GM12878 (cell line): ENCODE measurements at regions not wholly inside any gene's neighbourhood (a gene's known extent, or its start where the extent isn't known, plus 50 kb on each side); places are given as distances from the start of the nearest gene placed in this dataset.

Source experiments
- ATAC-seq: fragments of 200-7000 bp; cut with Tn5 transposase; 3 replicates; pipeline ENCODE4 v1.9.1; 2020; ENCODE audit warnings: mild to moderate bottlenecking, moderate library complexity
- BruUV-seq: library from RNA; stranded (reverse); fragments of 400-500 nt; replicated peaks from 2 replicates; lab custom pipeline; 2021; lab: Mats Ljungman, UMichigan
- CTCF ChIA-PET: fragments of 300-600 bp; sonication (Branson Sonifier 250); formaldehyde crosslinking; extraction: SDS; loops from one replicate; lab custom pipeline; 2021; ENCODE audit warnings: inconsistent platforms; lab: Yijun Ruan, JAX
- POLR2A ChIA-PET: fragments of 350-600 bp; formaldehyde crosslinking; extraction: SDS; loops from one replicate; lab custom pipeline; 2021; ENCODE audit warnings: inconsistent platforms; lab: Charles Lee
- RAD21 ChIA-PET: fragments of 300-600 bp; sonication (Branson Sonifier 250); formaldehyde crosslinking; loops from one replicate; lab custom pipeline; 2023; ENCODE audit warnings: antibody characterized with exemption; ENCODE audit not compliant: unreplicated experiment; lab: Charles Lee
- SMC1A ChIA-PET: fragments of 300-600 bp; sonication (Branson Sonifier 250); formaldehyde crosslinking; loops from one replicate; lab custom pipeline; 2023; ENCODE audit not compliant: unreplicated experiment, uncharacterized antibody; lab: Charles Lee
- DNase-seq: peaks from one replicate; pipeline ENCODE4 v3.0.0-alpha.2; 2011; ENCODE audit warnings: low read depth, low spot score
- FAIRE-seq: peaks from 3 replicates; lab custom pipeline; 2011; peaks lifted over from hg19 to GRCh38; lab: Jason Lieb, UNC
- H2AFZ ChIP-seq: 2 replicates; pipeline ENCODE4 v1.6.0; 2011; ENCODE audit warnings: low read depth, low read length, control low read depth; ENCODE audit not compliant: control insufficient read depth
- H3K27ac ChIP-seq: 2 replicates; pipeline ENCODE4 v1.5.1; 2011; ENCODE audit warnings: control low read depth; ENCODE audit not compliant: control insufficient read depth, insufficient read depth
- H3K27me3 ChIP-seq, 2 experiments: replicated peaks in 1 of 2; 2 replicates each; pipeline versions ENCODE4 v1.6.0 to v1.6.1; 2011; ENCODE audit warnings: low read length in 1 of 2; ENCODE audit not compliant: control insufficient read depth in 2 of 2, insufficient read depth in 2 of 2
- H3K36me3 ChIP-seq, 2 experiments: 2 replicates each; pipeline ENCODE4 v1.5.1; 2011; ENCODE audit warnings: low read length in 1 of 2; ENCODE audit not compliant: control insufficient read depth in 2 of 2, insufficient read depth in 2 of 2
- H3K4me1 ChIP-seq: 2 replicates; pipeline ENCODE4 v1.6.1; 2011; ENCODE audit warnings: mild to moderate bottlenecking, low read length, moderate library complexity, mixed read lengths; ENCODE audit not compliant: control insufficient read depth, insufficient read depth
- H3K4me2 ChIP-seq: 2 replicates; pipeline ENCODE4 v1.6.0; 2011; ENCODE audit warnings: control low read depth; ENCODE audit not compliant: control insufficient read depth, insufficient read depth
- H3K4me3 ChIP-seq: fragments of 200-600 bp; sonication (generic); 2 replicates; pipeline ENCODE4 v1.5.1; 2016
- H3K79me2 ChIP-seq: 2 replicates; pipeline ENCODE4 v1.6.0; 2011; ENCODE audit warnings: low read length; ENCODE audit not compliant: control insufficient read depth, insufficient read depth
- H3K9ac ChIP-seq: 2 replicates; pipeline ENCODE4 v1.8.0; 2011; ENCODE audit warnings: low read length, control low read depth, mixed read lengths; ENCODE audit not compliant: control insufficient read depth, insufficient read depth
- H3K9me3 ChIP-seq: replicated peaks from 3 replicates; pipeline ENCODE4 v1.5.1; 2011; ENCODE audit warnings: mild to moderate bottlenecking, low read length; ENCODE audit not compliant: control insufficient read depth, insufficient read depth
- H4K20me1 ChIP-seq: 2 replicates; pipeline ENCODE4 v1.6.0; 2011; ENCODE audit not compliant: control insufficient read depth, insufficient read depth
- BMI1 ChIP-seq: fragments of 450-650 bp; IDR thresholded peaks from 2 replicates; pipeline ENCODE4 v1.6.1; 2016; ENCODE audit warnings: mild to moderate bottlenecking, moderate library complexity, borderline replicate concordance
- FOS ChIP-seq: IDR thresholded peaks from 3 replicates; pipeline ENCODE4 v1.6.1; 2011; ENCODE audit warnings: borderline replicate concordance; ENCODE audit not compliant: insufficient read length; ENCODE audit errors: extremely low read depth
- HDAC2 ChIP-seq: fragments of 200-600 bp; sonication (generic); IDR thresholded peaks from 2 replicates; pipeline ENCODE4 v1.6.1; 2017
- HDAC6 ChIP-seq: fragments of 200-600 bp; sonication (generic); IDR thresholded peaks from one replicate; pipeline ENCODE4 v1.8.0; 2017; ENCODE audit warnings: antibody characterized with exemption; ENCODE audit not compliant: unreplicated experiment
- HDGF ChIP-seq: fragments of 450-650 bp; IDR thresholded peaks from 2 replicates; pipeline ENCODE4 v1.6.1; 2016; ENCODE audit warnings: antibody characterized with exemption
- IKZF1 ChIP-seq: fragments of 450-650 bp; conservative IDR thresholded peaks from 2 replicates; pipeline ENCODE4 v1.6.1; 2017; ENCODE audit warnings: antibody characterized with exemption, mild to moderate bottlenecking
- MEF2A ChIP-seq: IDR thresholded peaks from 2 replicates; pipeline ENCODE4 v1.6.1; 2011; ENCODE audit warnings: low read depth, mild to moderate bottlenecking, low read length, moderate library complexity; ENCODE audit not compliant: insufficient read depth
- MLLT1 ChIP-seq: fragments of 450-650 bp; IDR thresholded peaks from 2 replicates; pipeline ENCODE4 v1.6.1; 2016; ENCODE audit warnings: mild to moderate bottlenecking
- MYC ChIP-seq: IDR thresholded peaks from 2 replicates; pipeline ENCODE4 v1.6.1; 2011; ENCODE audit warnings: mild to moderate bottlenecking, low read length, moderate library complexity, inconsistent platforms; ENCODE audit not compliant: insufficient read depth, insufficient replicate concordance, insufficient read length, severe bottlenecking
- NR2F1 ChIP-seq: fragments of 450-650 bp; conservative IDR thresholded peaks from 2 replicates; pipeline ENCODE4 v1.6.1; 2017; ENCODE audit warnings: mild to moderate bottlenecking
- NRF1 ChIP-seq: conservative IDR thresholded peaks from 2 replicates; pipeline ENCODE4 v1.6.1; 2011; ENCODE audit warnings: mild to moderate bottlenecking, low read depth, low read length, improper control_type of control experiment
- RAD51 ChIP-seq: fragments of 450-650 bp; IDR thresholded peaks from 2 replicates; pipeline ENCODE4 v1.6.1; 2016; ENCODE audit warnings: moderate library complexity, mild to moderate bottlenecking, inconsistent platforms
- SMAD5 ChIP-seq: IDR thresholded peaks from 2 replicates; pipeline ENCODE4 v1.6.1; 2016; ENCODE audit warnings: antibody characterized with exemption, low read depth
- USF2 ChIP-seq: IDR thresholded peaks from 2 replicates; pipeline ENCODE4 v1.6.1; 2011; ENCODE audit warnings: low read depth, low read length, improper control_type of control experiment, borderline replicate concordance
- ZNF622 ChIP-seq: fragments of 450-650 bp; IDR thresholded peaks from 2 replicates; pipeline ENCODE4 v1.6.1; 2017; ENCODE audit warnings: mild to moderate bottlenecking, inconsistent platforms
- WGBS: methylation state at CpG from one replicate; pipeline ENCODE4 v1.1.6; 2016; ENCODE audit warnings: low lambda C conversion rate; ENCODE audit not compliant: insufficient replicate concordance, insufficient coverage; ENCODE audit errors: missing lambda C conversion rate; 5-methylcytosine and 5-hydroxymethylcytosine counted together
- in situ Hi-C: fragments of 300-500 bp; cut with MboI; formaldehyde crosslinking; loops from 9 replicates; pipeline ENCODE4 v1.14.3; 2018; ENCODE audit warnings: mixed read lengths
- intact Hi-C: fragments of 100-400 bp; cut with micrococcal nuclease; formaldehyde crosslinking; loops from one replicate; pipeline ENCODE4 v1.14.2; 2022; ENCODE audit not compliant: unreplicated experiment

- Histone ChIP-seq H3K9ac (no peak overlapping the region), H3K36me3 (no peaks in the 10 kb centered on the region), H3K27ac (no peak overlapping the region), H3K79me2 (no peaks in the 10 kb centered on the region), H4K20me1 (no peaks in the 10 kb centered on the region), H3K4me1 (no peaks in the 10 kb centered on the region), H3K9me3 (no peaks in the 10 kb centered on the region), H3K4me2 (no peak overlapping the region), H3K27me3 (no peaks in the 10 kb centered on the region), H3K4me3 (no peak overlapping the region), H2AFZ (no peak overlapping the region)
- POLR2A ChIA-PET = no interaction called here
- RAD21 ChIA-PET = interaction anchor here (1.4 kb wide), 1 partner anchor 23 kb away, joined by 4 read pairs; no protein-coding TSS in a partner anchor
- DNase-seq (no peak), FAIRE-seq (no peak), ATAC-seq (no peak)
- intact Hi-C loops (no loop called here), in situ Hi-C loops (no loop called here)
- CTCF ChIA-PET = interaction anchor here (1.6 kb wide), 1 partner anchor 12 kb away, joined by 3 read pairs; no protein-coding TSS in a partner anchor
- BruUV-seq = no TSS peak
- SMC1A ChIA-PET = interaction anchor here (0.9 to 1.5 kb wide), 4 partner anchors 11 to 20 kb away, joined by 3 to 5 read pairs (median 4); no protein-coding TSS in a partner anchor
- 3% methylated on average over 2 of the region's 2 CpGs for WGBS
- TF ChIP-seq HDGF = no peak
- no peak for TF ChIP-seq HDAC2
- TF ChIP-seq ZNF622 = no peak
- no peak for TF ChIP-seq MEF2A
- no peak for TF ChIP-seq IKZF1
- no peak for TF ChIP-seq BMI1
- TF ChIP-seq MLLT1 = no peak
- TF ChIP-seq RAD51 = no peak
- no peak for TF ChIP-seq NRF1
- TF ChIP-seq FOS = no peak
- TF ChIP-seq MYC = no peak
- no peak for TF ChIP-seq HDAC6
- TF ChIP-seq SMAD5 = no peak
- no peak for TF ChIP-seq USF2
- no peak for TF ChIP-seq NR2F1
These were observed 570.9 kb downstream of the PIK3C3 start for GRCh38 chr18:42525905-42526304.
